IPS-18a (cell line): ENCODE measurements at regions not wholly inside any gene's neighbourhood (a gene's known extent, or its start where the extent isn't known, plus 50 kb on each side); places are given as distances from the start of the nearest gene placed in this dataset.

Source experiments
- H3K27ac ChIP-seq: one replicate; pipeline ENCODE4 v1.5.1; 2013; ENCODE audit warnings: low read length
- H3K27me3 ChIP-seq: one replicate; pipeline ENCODE4 v1.6.1; 2013; ENCODE audit warnings: mild to moderate bottlenecking, low read length; ENCODE audit not compliant: control insufficient read depth, insufficient read depth
- H3K36me3 ChIP-seq: one replicate; pipeline ENCODE4 v1.6.1; 2013; ENCODE audit warnings: low read depth, low read length; ENCODE audit not compliant: control insufficient read depth
- H3K4me1 ChIP-seq: one replicate; pipeline ENCODE4 v1.6.1; 2013; ENCODE audit warnings: low read depth, low read length; ENCODE audit not compliant: control insufficient read depth
- H3K4me3 ChIP-seq: one replicate; pipeline ENCODE4 v1.5.1; 2013; ENCODE audit warnings: low read length
- H3K9ac ChIP-seq: one replicate; pipeline ENCODE4 v1.6.1; 2013; ENCODE audit warnings: mild to moderate bottlenecking, low read length, moderate library complexity
- H3K9me3 ChIP-seq: one replicate; pipeline ENCODE4 v1.6.1; 2013; ENCODE audit warnings: low read depth, low read length; ENCODE audit not compliant: control insufficient read depth

- Histone ChIP-seq H3K36me3 (no peaks in the 10 kb centered on the region), H3K9ac (no peak overlapping the region), H3K27me3 (no peaks in the 10 kb centered on the region), H3K9me3 (no peaks in the 10 kb centered on the region), H3K4me1 (peaks cover 9% of the 10 kb centered on the region), H3K27ac (no peak overlapping the region), H3K4me3 (no peak overlapping the region)
Observed at GRCh38 chr12:14156606-14157005, 175.2 kb upstream of the GRIN2B start.

- no peaks in the 10 kb centered on the region for H3K27me3 ChIP-seq
- no peaks in the 10 kb centered on the region for H3K36me3 ChIP-seq
- peaks cover 4% of the 10 kb centered on the region for H3K4me1 ChIP-seq
- no peak overlapping the region for H3K4me3 ChIP-seq
- H3K27ac ChIP-seq, result no peak overlapping the region
- H3K9ac ChIP-seq, result no peak overlapping the region
- no peaks in the 10 kb centered on the region for H3K9me3 ChIP-seq
Observed at GRCh38 chr12:14157088-14157747, 175.8 kb upstream of the GRIN2B start.

GRCh38 chr12:14164266-14164665 is 182.9 kb upstream of the GRIN2B start:
- no peak overlapping the region for H3K27ac ChIP-seq
- no peak overlapping the region for H3K4me3 ChIP-seq
- no peaks in the 10 kb centered on the region for H3K27me3 ChIP-seq

GRCh38 chr12:14167005-14167628 is 185.7 kb upstream of the GRIN2B start:
- no peaks in the 10 kb centered on the region for H3K27me3 ChIP-seq
- H3K4me1 ChIP-seq, result no peaks in the 10 kb centered on the region
- H3K36me3 ChIP-seq, result no peaks in the 10 kb centered on the region
- no peak overlapping the region for H3K4me3 ChIP-seq
- no peak overlapping the region for H3K27ac ChIP-seq
- H3K9me3 ChIP-seq, result no peaks in the 10 kb centered on the region
- no peak overlapping the region for H3K9ac ChIP-seq

More at GRCh38 chr12:14164266-14164665, 182.9 kb upstream of the GRIN2B start:
- H3K9ac ChIP-seq, result no peak overlapping the region
- H3K36me3 ChIP-seq, result no peaks in the 10 kb centered on the region
- H3K9me3 ChIP-seq, result no peaks in the 10 kb centered on the region
- H3K4me1 ChIP-seq, result no peaks in the 10 kb centered on the region

GRCh38 chr12:14169281-14169680 is 187.9 kb upstream of the GRIN2B start:
- Histone ChIP-seq H3K4me3 (no peak overlapping the region), H3K4me1 (no peaks in the 10 kb centered on the region), H3K27ac (no peak overlapping the region), H3K36me3 (no peaks in the 10 kb centered on the region), H3K9me3 (no peaks in the 10 kb centered on the region), H3K27me3 (no peaks in the 10 kb centered on the region), H3K9ac (no peak overlapping the region)

GRCh38 chr12:14171106-14171505 is 189.7 kb upstream of the GRIN2B start:
- H3K27me3 ChIP-seq, result no peaks in the 10 kb centered on the region
- no peaks in the 10 kb centered on the region for H3K9me3 ChIP-seq
- H3K4me1 ChIP-seq, result peaks cover 8% of the 10 kb centered on the region
- no peaks in the 10 kb centered on the region for H3K36me3 ChIP-seq
- no peak overlapping the region for H3K9ac ChIP-seq
- H3K27ac ChIP-seq, result no peak overlapping the region
- no peak overlapping the region for H3K4me3 ChIP-seq

GRCh38 chr12:14175206-14175605 is 190.3 kb upstream of the ATF7IP start:
- peaks cover 8% of the 10 kb centered on the region for H3K4me1 ChIP-seq
- H3K27me3 ChIP-seq, result no peaks in the 10 kb centered on the region
- no peaks in the 10 kb centered on the region for H3K36me3 ChIP-seq
- no peak overlapping the region for H3K4me3 ChIP-seq
- no peak overlapping the region for H3K9ac ChIP-seq
- peaks cover 3% of the 10 kb centered on the region for H3K9me3 ChIP-seq
- no peak overlapping the region for H3K27ac ChIP-seq

GRCh38 chr12:14185427-14186192 is 179.9 kb upstream of the ATF7IP start:
- Histone ChIP-seq H3K27ac (no peak overlapping the region), H3K4me3 (no peak overlapping the region), H3K4me1 (no peaks in the 10 kb centered on the region), H3K9ac (no peak overlapping the region), H3K27me3 (no peaks in the 10 kb centered on the region), H3K9me3 (no peaks in the 10 kb centered on the region), H3K36me3 (no peaks in the 10 kb centered on the region)

GRCh38 chr12:14186193-14186502 is 179.3 kb upstream of the ATF7IP start:
- Histone ChIP-seq H3K9me3 (no peaks in the 10 kb centered on the region), H3K27ac (no peak overlapping the region), H3K4me1 (no peaks in the 10 kb centered on the region), H3K9ac (no peak overlapping the region), H3K27me3 (no peaks in the 10 kb centered on the region), H3K36me3 (no peaks in the 10 kb centered on the region), H3K4me3 (no peak overlapping the region)

- H3K4me1 ChIP-seq, result no peaks in the 10 kb centered on the region
- H3K9ac ChIP-seq, result no peak overlapping the region
- H3K36me3 ChIP-seq, result no peaks in the 10 kb centered on the region
- no peak overlapping the region for H3K27ac ChIP-seq
- H3K27me3 ChIP-seq, result no peaks in the 10 kb centered on the region
- no peaks in the 10 kb centered on the region for H3K9me3 ChIP-seq
- H3K4me3 ChIP-seq, result no peak overlapping the region
Observed at GRCh38 chr12:14187002-14187401, 178.5 kb upstream of the ATF7IP start.

GRCh38 chr12:14187966-14188365 is 177.5 kb upstream of the ATF7IP start:
- Histone ChIP-seq H3K9me3 (no peaks in the 10 kb centered on the region), H3K27ac (no peak overlapping the region), H3K4me1 (no peaks in the 10 kb centered on the region), H3K27me3 (no peaks in the 10 kb centered on the region), H3K36me3 (no peaks in the 10 kb centered on the region), H3K4me3 (no peak overlapping the region), H3K9ac (no peak overlapping the region)

GRCh38 chr12:14188744-14189143 is 176.7 kb upstream of the ATF7IP start:
- Histone ChIP-seq H3K27ac (no peak overlapping the region), H3K4me1 (peaks cover 5% of the 10 kb centered on the region), H3K27me3 (no peaks in the 10 kb centered on the region), H3K9ac (no peak overlapping the region), H3K4me3 (no peak overlapping the region), H3K36me3 (no peaks in the 10 kb centered on the region), H3K9me3 (no peaks in the 10 kb centered on the region)
